GM23338 (cell line): ENCODE measurements at regions not wholly inside any gene's neighbourhood (a gene's known extent, or its start where the extent isn't known, plus 50 kb on each side); places are given as distances from the start of the nearest gene placed in this dataset.

ENCODE experiments used
- EZH2 ChIP-seq: fragments of 200-600 bp; sonication (generic); IDR thresholded peaks from one replicate; pipeline ENCODE4 v1.8.0; 2017; ENCODE audit warnings: antibody characterized with exemption, mild to moderate bottlenecking, low read depth; ENCODE audit not compliant: unreplicated experiment
- JUNB ChIP-seq: IDR thresholded peaks from one replicate; pipeline ENCODE4 v1.6.1; 2016; ENCODE audit warnings: antibody characterized with exemption; ENCODE audit not compliant: unreplicated experiment
- TF ChIP-seq, protein P1 (sequence below), 2 experiments: fragments of 200-600 bp in 1 of 2; sonication (generic) in 1 of 2; conservative IDR thresholded peaks; 2 replicates each; pipeline versions ENCODE4 v1.5.1 to v1.6.1; 2016 to 2017; ENCODE audit warnings: antibody characterized with exemption in 2 of 2, low read depth in 2 of 2, mild to moderate bottlenecking in 2 of 2, moderate library complexity in 1 of 2
- TF ChIP-seq, protein P2 (sequence below): IDR thresholded peaks from one replicate; pipeline ENCODE4 v1.6.1; 2018; ENCODE audit warnings: antibody characterized with exemption; ENCODE audit not compliant: unreplicated experiment

DNA sequence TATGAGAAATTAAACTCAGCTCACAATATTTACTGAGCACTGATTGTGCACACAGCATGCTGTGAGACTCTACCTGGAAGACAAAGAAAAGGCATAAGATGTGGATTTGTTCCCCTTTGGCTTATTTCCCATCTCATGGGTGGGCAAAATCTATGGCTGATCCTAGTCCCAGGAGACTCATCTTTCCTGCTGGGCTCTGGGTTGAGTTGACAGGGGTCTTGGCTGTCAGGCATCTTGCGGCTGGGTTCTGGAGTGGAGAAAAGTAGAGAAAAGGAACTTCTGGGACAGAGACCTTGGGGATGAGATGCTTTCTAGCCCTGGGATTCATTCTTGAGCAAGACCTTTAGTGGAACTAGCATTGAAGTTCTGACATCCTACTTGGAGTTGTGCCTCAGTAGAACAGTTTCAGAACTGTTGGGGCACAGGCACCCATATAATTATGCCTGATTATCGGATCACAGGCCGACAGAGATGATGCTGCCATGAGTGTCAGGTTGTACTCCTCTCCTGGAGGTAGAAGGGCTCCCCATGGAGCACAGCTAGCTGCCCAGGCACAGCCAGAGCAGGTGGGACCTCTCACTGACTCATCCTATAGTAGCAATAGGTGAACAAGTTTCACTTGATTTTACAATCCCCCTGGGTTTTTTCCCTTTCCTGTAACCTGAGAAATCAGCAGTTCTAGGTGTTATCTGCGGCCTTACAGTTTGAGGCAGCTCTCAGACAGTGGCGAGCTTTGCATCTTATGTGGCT, 260.9 kb downstream of the CYRIA start:
- no peak for TF ChIP-seq EZH2
- TF ChIP-seq, protein P1, sequence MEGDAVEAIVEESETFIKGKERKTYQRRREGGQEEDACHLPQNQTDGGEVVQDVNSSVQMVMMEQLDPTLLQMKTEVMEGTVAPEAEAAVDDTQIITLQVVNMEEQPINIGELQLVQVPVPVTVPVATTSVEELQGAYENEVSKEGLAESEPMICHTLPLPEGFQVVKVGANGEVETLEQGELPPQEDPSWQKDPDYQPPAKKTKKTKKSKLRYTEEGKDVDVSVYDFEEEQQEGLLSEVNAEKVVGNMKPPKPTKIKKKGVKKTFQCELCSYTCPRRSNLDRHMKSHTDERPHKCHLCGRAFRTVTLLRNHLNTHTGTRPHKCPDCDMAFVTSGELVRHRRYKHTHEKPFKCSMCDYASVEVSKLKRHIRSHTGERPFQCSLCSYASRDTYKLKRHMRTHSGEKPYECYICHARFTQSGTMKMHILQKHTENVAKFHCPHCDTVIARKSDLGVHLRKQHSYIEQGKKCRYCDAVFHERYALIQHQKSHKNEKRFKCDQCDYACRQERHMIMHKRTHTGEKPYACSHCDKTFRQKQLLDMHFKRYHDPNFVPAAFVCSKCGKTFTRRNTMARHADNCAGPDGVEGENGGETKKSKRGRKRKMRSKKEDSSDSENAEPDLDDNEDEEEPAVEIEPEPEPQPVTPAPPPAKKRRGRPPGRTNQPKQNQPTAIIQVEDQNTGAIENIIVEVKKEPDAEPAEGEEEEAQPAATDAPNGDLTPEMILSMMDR (conservative IDR thresholded peaks at IDR 0.05; ENCODE audit: low read depth in 2 of 2), result no peak
- no peak for TF ChIP-seq JUNB
- TF ChIP-seq, protein P2, sequence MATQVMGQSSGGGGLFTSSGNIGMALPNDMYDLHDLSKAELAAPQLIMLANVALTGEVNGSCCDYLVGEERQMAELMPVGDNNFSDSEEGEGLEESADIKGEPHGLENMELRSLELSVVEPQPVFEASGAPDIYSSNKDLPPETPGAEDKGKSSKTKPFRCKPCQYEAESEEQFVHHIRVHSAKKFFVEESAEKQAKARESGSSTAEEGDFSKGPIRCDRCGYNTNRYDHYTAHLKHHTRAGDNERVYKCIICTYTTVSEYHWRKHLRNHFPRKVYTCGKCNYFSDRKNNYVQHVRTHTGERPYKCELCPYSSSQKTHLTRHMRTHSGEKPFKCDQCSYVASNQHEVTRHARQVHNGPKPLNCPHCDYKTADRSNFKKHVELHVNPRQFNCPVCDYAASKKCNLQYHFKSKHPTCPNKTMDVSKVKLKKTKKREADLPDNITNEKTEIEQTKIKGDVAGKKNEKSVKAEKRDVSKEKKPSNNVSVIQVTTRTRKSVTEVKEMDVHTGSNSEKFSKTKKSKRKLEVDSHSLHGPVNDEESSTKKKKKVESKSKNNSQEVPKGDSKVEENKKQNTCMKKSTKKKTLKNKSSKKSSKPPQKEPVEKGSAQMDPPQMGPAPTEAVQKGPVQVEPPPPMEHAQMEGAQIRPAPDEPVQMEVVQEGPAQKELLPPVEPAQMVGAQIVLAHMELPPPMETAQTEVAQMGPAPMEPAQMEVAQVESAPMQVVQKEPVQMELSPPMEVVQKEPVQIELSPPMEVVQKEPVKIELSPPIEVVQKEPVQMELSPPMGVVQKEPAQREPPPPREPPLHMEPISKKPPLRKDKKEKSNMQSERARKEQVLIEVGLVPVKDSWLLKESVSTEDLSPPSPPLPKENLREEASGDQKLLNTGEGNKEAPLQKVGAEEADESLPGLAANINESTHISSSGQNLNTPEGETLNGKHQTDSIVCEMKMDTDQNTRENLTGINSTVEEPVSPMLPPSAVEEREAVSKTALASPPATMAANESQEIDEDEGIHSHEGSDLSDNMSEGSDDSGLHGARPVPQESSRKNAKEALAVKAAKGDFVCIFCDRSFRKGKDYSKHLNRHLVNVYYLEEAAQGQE, result no peak
